MM.1S (cell line): ENCODE measurements at regions not wholly inside any gene's neighbourhood (a gene's known extent, or its start where the extent isn't known, plus 50 kb on each side); places are given as distances from the start of the nearest gene placed in this dataset.

Source experiments
- DNase-seq: peaks from one replicate; pipeline ENCODE4 v3.0.0-alpha.2; 2015
- H2AFZ ChIP-seq: fragments of 300-600 bp; sonication (generic); 2 replicates; pipeline ENCODE4 v1.6.0; 2016; ENCODE audit warnings: antibody characterized with exemption, low read length
- H3F3A ChIP-seq: fragments of 300-600 bp; sonication (generic); 2 replicates; pipeline ENCODE4 v1.6.1; 2016; ENCODE audit warnings: mild to moderate bottlenecking, antibody characterized with exemption, low read length, moderate library complexity, mixed read lengths; ENCODE audit not compliant: insufficient read depth
- H3K27ac ChIP-seq: fragments of 300-600 bp; sonication (generic); 2 replicates; pipeline ENCODE4 v1.5.1; 2016; ENCODE audit warnings: mild to moderate bottlenecking, low read length
- H3K27me3 ChIP-seq: fragments of 300-600 bp; sonication (generic); replicated peaks from 2 replicates; pipeline ENCODE4 v1.6.0; 2016; ENCODE audit warnings: low read length; ENCODE audit not compliant: insufficient read depth
- H3K36me3 ChIP-seq: fragments of 300-600 bp; sonication (generic); replicated peaks from 2 replicates; pipeline ENCODE4 v1.6.1; 2016; ENCODE audit warnings: mild to moderate bottlenecking, low read length, mixed read lengths; ENCODE audit not compliant: insufficient read depth
- H3K4me1 ChIP-seq: fragments of 300-600 bp; sonication (generic); 2 replicates; pipeline ENCODE4 v1.6.1; 2016; ENCODE audit warnings: low read length, mixed read lengths
- H3K4me2 ChIP-seq: fragments of 300-600 bp; sonication (generic); 2 replicates; pipeline ENCODE4 v1.6.0; 2016; ENCODE audit warnings: low read depth, low read length
- H3K4me3 ChIP-seq: fragments of 300-600 bp; sonication (generic); 2 replicates; pipeline ENCODE4 v1.5.1; 2016; ENCODE audit warnings: low read length, mixed read lengths
- H3K79me2 ChIP-seq: fragments of 300-600 bp; sonication (generic); 2 replicates; pipeline ENCODE4 v1.6.1; 2016; ENCODE audit warnings: mixed run types, low read length, mixed read lengths
- H3K9ac ChIP-seq: fragments of 300-600 bp; sonication (generic); 2 replicates; pipeline ENCODE4 v1.6.1; 2016; ENCODE audit warnings: low read length, mixed read lengths
- H3K9me2 ChIP-seq: fragments of 300-600 bp; sonication (generic); replicated peaks from 2 replicates; pipeline ENCODE4 v1.6.1; 2016; ENCODE audit warnings: mild to moderate bottlenecking, low read length, mixed read lengths; ENCODE audit not compliant: insufficient read depth
- H3K9me3 ChIP-seq: fragments of 300-600 bp; sonication (generic); replicated peaks from 2 replicates; pipeline ENCODE4 v1.6.1; 2016; ENCODE audit warnings: mild to moderate bottlenecking, low read length, mixed read lengths; ENCODE audit not compliant: insufficient read depth
- H4K20me1 ChIP-seq: fragments of 300-600 bp; sonication (generic); 2 replicates; pipeline ENCODE4 v1.6.1; 2016; ENCODE audit warnings: mild to moderate bottlenecking, low read length, moderate library complexity, mixed read lengths; ENCODE audit not compliant: insufficient read depth
- CTCF ChIP-seq: fragments of 300-600 bp; sonication (generic); IDR thresholded peaks from 2 replicates; pipeline ENCODE4 v1.5.1; 2016; ENCODE audit warnings: antibody characterized with exemption, low read length, mixed read lengths
- EZH2 ChIP-seq: fragments of 300-600 bp; sonication (generic); optimal IDR thresholded peaks from 2 replicates; pipeline ENCODE3; 2017; ENCODE audit warnings: low read depth, mild to moderate bottlenecking, antibody characterized with exemption, low read length, mixed read lengths
- EZH2phosphoT487 ChIP-seq: fragments of 300-600 bp; sonication (generic); IDR thresholded peaks from 2 replicates; pipeline ENCODE4 v1.6.1; 2018; ENCODE audit warnings: antibody characterized with exemption, low read length

GRCh38 chr12:124722878-124723277 is 140.8 kb downstream of the SCARB1 start:
- Histone ChIP-seq H3K27me3 (no peaks in the 10 kb centered on the region), H3K36me3 (no peaks in the 10 kb centered on the region), H3K79me2 (no peaks in the 10 kb centered on the region), H2AFZ (no peak overlapping the region), H3K9me2 (no peaks in the 10 kb centered on the region), H3F3A (no peaks in the 10 kb centered on the region), H4K20me1 (no peaks in the 10 kb centered on the region), H3K4me1 (peaks cover 5% of the 10 kb centered on the region), H3K9me3 (no peaks in the 10 kb centered on the region), H3K9ac (no peak overlapping the region), H3K27ac (no peak overlapping the region), H3K4me3 (no peak overlapping the region), H3K4me2 (no peak overlapping the region)
- no peak for DNase-seq
- TF ChIP-seq EZH2, result no peak
- TF ChIP-seq CTCF, result no peak
- no peak for TF ChIP-seq EZH2phosphoT487

DNA sequence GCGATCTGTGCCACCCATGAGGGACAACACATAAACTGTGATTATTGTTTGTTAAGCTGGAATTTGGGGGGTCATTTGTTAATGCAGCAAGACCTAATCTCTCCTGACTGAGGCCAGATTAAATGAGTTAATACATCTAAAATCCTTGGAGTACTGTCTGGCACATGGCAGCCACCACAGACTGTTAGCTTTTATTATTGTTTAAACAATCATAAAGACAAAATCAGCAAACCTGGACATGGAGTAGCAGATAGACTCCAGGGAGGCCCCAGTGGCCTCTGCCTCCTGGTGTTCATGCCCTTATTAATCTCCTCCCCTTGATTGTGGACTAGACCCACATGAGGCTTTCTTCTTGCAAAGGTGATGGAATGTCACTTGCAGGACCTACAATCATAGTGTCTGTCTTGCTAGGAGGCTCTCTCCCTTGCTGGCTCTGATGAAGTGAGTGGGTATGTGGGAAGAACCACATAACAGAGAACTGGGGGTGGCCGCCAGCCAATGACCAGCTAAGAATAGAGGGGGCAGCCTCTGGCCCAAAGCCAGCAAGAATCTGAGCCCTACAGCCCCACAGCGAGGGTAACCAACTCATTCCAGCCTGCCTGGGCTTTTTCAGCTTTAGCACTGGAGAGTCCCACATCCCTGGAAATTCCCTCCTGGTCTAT is 142.0 kb downstream of the SCARB1 start:
- H3K36me3 ChIP-seq, result no peaks in the 10 kb centered on the region
- no peak overlapping the region for H3K4me3 ChIP-seq
- H3K79me2 ChIP-seq, result no peaks in the 10 kb centered on the region
- H3F3A ChIP-seq, result no peaks in the 10 kb centered on the region
- H3K9ac ChIP-seq, result no peak overlapping the region
- no peak overlapping the region for H3K4me2 ChIP-seq
- H3K4me1 ChIP-seq, result peaks cover 5% of the 10 kb centered on the region
- no peaks in the 10 kb centered on the region for H4K20me1 ChIP-seq
- H3K27me3 ChIP-seq, result no peaks in the 10 kb centered on the region
- DNase-seq, result no peak
- TF ChIP-seq CTCF (no peak), EZH2phosphoT487 (no peak), EZH2 (no peak)
- no peak overlapping the region for H2AFZ ChIP-seq
- H3K9me2 ChIP-seq, result no peaks in the 10 kb centered on the region
- no peaks in the 10 kb centered on the region for H3K9me3 ChIP-seq
- H3K27ac ChIP-seq, result no peak overlapping the region

GRCh38 chr12:124720681-124721500 is 142.8 kb downstream of the SCARB1 start:
- Histone ChIP-seq H4K20me1 (no peaks in the 10 kb centered on the region), H3K79me2 (no peaks in the 10 kb centered on the region), H3K9me2 (no peaks in the 10 kb centered on the region), H3K27me3 (no peaks in the 10 kb centered on the region), H3K9me3 (no peaks in the 10 kb centered on the region), H3K27ac (no peak overlapping the region), H3K4me2 (no peak overlapping the region), H3K4me1 (peaks cover 2% of the 10 kb centered on the region), H2AFZ (no peak overlapping the region), H3K9ac (no peak overlapping the region), H3F3A (no peaks in the 10 kb centered on the region), H3K36me3 (no peaks in the 10 kb centered on the region), H3K4me3 (no peak overlapping the region)
- no peak for DNase-seq
- TF ChIP-seq CTCF, result no peak
- no peak for TF ChIP-seq EZH2
- no peak for TF ChIP-seq EZH2phosphoT487
